LoVo (cell line): ENCODE measurements at regions not wholly inside any gene's neighbourhood (a gene's known extent, or its start where the extent isn't known, plus 50 kb on each side); places are given as distances from the start of the nearest gene placed in this dataset.

ENCODE experiments used
- DNase-seq: peaks from one replicate; pipeline ENCODE4 v3.0.0-alpha.2; 2016; ENCODE audit warnings: low spot score

GRCh38 chr3:31382856-31383255 lies 149.9 kb upstream of the STT3B start:
- DNase-seq, result no peak

GRCh38 chr3:31384117-31384516 lies 148.6 kb upstream of the STT3B start:
- DNase-seq, result no peak

- DNase-seq, result no peak
Observed at GRCh38 chr3:31389939-31390338, 142.8 kb upstream of the STT3B start.

DNA sequence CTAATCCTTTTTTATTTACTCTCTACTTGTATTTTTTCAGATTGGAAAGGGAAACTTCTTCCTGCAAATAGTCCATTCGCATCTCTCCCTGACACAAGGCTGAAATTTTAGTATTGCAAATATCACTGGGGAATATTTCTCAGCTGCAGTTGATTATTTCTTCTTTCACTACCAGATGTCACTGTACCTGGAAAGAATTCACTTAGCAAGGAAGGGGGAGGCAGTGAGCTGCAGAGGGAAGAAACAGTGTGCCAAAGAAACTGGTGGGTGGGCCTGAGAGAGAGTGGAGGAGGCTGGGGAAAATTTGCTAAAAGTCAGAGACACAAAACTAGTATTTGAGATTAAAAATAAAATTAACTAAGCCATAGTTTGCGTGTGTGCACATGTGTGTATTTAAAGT lies 142.3 kb upstream of the STT3B start:
- no peak for DNase-seq

GRCh38 chr3:31391150-31391549 lies 141.6 kb upstream of the STT3B start:
- DNase-seq, result no peak

- DNase-seq, result no peak
Observed at GRCh38 chr3:31392568-31392967, 140.2 kb upstream of the STT3B start.

DNA sequence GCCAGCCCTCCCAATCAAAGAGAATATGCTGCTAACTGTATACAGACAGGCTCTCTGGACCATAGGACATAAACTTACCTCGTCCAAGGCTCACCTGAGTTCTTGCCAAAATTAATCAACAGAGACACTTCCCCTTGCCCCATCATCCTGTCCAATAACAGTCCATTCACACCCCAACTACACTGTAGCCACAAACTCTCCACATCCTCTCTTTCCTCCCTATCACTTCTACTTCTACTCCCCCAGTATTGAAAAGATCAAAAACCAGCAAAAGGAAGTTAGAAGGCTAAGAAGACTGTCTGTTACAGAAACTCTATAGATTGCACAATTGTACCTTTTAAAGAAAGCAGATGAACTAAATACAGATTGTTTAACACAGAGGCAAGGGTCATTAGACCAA lies 133.5 kb upstream of the STT3B start:
- no peak for DNase-seq

- no peak for DNase-seq
Observed at GRCh38 chr3:31402117-31402516, 130.6 kb upstream of the STT3B start.

GRCh38 chr3:31403197-31403596 lies 129.5 kb upstream of the STT3B start:
- DNase-seq, result no peak

DNA sequence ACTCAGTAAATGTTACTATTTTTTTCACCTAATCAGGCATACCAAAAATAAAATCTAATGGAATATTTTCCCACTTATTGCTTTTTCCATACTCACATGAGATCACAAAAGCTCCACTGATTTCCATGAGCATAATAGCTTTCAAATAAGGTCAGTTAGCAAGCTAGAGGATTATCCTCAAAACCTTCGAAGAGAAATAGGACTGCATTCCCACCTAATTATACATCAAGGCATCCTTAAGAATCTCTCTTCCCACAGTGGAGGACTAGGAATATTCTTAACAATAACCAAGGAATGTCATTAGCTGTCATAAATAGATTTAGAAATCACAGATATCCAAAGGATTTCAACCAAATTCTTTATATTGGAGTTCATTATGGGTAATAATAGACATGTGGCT lies 127.9 kb upstream of the STT3B start:
- no peak for DNase-seq

- no peak for DNase-seq
Observed at GRCh38 chr3:31405515-31405914, 127.2 kb upstream of the STT3B start.

- no peak for DNase-seq
Observed at GRCh38 chr3:31406896-31407295, 125.8 kb upstream of the STT3B start.

DNA sequence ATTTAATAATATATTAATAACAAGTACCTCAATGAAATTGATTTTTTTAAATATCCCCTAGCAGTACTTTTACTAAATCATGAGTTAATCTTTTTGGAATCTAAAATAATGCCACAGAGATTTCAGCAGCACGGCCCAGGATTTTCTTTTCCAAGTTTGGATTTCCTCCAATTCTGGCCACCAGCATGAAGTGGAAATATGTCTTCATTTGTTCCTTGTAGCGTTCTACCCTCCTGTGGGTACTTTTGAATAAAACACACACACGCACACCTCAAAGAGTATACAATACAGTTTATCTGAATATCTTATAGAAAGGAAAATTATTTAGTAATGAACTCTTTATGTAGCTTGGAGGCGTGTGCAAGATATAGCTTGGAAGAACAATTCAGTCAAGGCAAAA lies 125.1 kb upstream of the STT3B start:
- DNase-seq, result no peak

DNA sequence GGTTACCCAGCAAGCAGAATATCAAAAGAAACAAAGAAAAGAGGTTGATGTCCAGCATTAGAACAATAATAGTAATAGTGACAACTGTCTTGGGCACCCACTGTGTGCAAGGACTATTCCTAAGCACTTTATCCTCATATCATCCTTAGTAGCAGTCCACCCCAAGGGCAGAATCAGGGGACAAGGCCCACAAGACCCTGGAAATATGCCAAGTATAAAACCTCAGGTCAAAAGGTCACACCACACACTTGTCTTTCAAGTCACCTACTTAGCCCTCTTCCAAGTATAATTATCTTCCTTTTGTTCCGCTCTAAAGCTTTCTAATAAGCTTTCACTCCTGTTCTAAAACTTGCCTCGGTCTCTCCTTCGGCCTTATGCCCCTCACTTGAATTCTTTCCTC lies 124.0 kb upstream of the STT3B start:
- no peak for DNase-seq

DNA sequence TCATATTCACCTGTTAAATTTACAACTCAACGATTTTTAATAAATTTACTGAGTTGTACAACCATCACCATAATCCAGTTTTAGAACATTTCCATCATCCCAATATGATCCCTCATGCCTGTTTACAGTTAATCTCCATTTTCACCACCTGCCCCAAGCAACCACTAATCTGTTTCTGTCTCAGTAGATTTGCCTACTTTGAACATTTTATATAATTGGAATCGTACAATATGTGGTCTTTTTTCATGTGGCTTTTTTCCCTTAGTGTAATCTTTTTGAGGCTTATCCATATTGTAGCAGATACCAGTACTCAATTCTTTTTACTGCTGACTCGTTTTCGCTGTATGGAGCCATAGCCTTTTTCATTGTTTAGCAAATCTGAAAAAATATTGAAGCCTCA lies 123.3 kb upstream of the STT3B start:
- DNase-seq, result no peak

DNA sequence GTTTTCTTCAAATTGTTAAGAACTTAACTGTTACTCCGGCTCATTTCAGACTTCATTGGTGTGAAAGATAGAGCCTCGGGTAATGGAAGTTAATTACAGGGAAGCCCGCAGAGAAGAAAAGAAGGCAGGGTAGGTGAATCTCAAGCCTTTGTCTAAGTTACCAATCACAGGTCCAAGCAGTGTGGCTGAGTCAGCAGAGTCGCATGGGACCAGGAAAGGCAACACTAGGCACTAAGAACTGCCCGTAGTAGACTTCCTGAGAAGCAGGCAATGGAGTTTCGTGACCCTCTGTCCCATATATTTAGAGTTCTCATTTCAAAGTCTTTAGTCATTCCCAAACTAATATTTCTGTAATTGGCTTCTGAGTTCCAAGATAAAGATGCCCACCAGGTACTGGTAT lies 122.9 kb upstream of the STT3B start:
- DNase-seq, result no peak

DNA sequence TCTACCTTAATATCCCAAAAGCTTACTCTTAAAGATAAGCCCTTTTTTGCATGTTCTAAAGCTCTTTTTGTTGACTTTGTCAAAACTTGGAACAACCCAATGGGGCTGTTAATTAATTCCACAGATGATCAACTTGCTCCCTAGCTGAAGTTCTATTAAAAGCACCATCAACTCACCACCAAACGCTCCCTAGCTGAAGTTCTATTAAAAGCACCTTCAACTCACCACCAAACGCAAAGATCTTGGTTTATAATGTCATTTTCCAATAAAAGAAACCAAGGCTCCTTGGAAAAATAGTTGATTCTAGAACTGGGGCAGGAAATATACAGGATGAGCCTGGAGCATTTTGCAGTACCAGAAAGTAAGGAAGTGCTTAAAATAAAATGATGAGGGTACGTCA lies 122.3 kb upstream of the STT3B start:
- DNase-seq, result no peak

GRCh38 chr3:31412832-31413231 lies 119.9 kb upstream of the STT3B start:
- no peak for DNase-seq

DNA sequence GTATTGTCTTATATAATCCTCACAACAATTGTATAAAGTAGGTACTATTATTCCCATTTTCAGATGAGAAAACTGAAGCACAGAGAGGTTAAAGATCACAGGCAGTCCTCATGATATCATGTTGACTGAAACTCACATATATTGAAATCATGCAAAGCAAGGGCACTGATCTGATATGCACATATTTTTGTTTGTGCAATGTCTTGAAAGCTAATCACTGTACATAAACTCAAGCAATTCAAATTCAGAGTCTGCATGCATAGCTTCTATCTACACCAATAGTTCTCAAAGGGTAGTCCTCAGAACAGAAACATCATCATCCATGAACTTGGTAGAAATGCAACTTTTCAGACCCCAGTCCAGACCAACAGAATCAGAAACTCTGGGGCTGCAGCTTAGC lies 119.2 kb upstream of the STT3B start:
- no peak for DNase-seq

GRCh38 chr3:31416980-31417379 lies 115.7 kb upstream of the STT3B start:
- no peak for DNase-seq

DNA sequence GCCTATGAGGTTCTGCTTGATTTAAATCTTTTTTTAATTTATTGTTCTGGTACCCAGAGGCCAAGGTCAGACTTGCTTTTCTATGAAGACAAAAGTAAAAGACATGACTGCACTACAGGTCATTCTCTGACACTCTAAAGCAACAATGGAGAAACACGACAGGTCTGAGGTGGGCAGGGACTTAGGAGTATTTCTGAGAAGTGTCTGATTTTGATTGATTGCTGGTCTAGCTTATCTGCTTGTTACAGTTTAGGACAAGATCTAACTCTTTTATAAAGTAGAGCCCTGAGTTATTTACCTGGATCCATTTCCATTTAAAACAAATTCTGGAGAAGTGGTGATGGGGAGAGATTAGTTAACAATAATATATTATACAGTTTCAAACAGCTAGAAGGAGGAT lies 115.2 kb upstream of the STT3B start:
- DNase-seq, result no peak

- DNase-seq, result no peak
Observed at GRCh38 chr3:31420311-31420710, 112.4 kb upstream of the STT3B start.

DNA sequence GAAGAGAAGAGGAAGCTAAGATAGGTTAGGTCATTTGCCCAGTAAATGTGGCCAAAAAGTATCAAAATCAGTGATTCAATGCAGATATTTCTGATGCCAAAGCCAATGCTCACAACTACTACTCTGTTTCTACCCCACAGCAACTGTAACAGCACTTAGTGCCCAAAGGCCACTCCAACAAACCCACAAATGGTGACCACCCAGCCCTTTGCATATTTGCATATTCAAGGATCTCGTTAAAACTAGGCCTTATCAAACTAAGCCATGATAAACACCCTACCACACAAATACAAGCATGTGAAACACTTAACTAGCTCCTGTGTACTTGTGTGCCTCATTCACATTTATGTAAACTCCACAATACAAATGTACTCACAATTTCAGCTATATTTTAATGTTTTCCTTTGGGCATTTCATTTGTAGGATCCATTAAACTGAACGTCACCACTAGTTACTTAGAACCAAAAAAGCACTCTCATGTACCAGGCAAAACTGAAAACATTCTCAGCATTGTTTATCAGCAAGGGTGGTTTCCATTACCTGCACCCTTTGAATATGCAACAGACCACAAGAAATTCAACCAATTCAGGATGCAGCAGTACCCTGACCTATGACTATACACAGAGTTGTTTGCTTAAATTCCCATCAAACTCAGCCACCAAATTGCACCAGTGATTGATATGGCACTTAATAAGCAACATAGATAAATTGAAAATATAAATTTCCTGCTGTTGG lies 111.2 kb upstream of the STT3B start:
- DNase-seq, result no peak

DNA sequence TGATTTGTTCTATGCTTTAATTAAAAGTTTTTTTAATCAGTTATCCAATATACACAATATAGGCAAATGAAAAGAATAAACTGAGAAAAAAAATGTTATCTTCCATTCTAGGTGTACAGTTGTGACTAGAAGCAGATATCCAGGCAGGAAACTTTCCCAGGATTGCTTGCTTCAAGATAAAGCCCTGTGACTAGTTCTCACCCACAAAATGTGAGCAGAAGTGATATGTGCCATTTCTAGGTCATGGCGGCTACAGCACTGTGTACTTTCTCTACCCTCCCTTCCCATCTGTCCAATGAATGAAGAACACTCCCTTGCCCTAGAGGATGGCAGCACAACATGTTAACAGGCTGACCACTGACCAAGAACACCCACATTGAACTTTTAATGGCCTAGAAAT lies 110.5 kb upstream of the STT3B start:
- DNase-seq, result no peak

- no peak for DNase-seq
Observed at GRCh38 chr3:31423482-31423881, 109.2 kb upstream of the STT3B start.
